ENCODE measurements at regions not wholly inside any gene's neighbourhood (a gene's known extent, or its start where the extent isn't known, plus 50 kb on each side); places are given as distances from the start of the nearest gene placed in this dataset.
"Not testable (repeated sequence)": the region's sequence is repeated elsewhere in the genome, so short reads cannot be mapped to it uniquely, and the experiment has no call there.

DNA sequence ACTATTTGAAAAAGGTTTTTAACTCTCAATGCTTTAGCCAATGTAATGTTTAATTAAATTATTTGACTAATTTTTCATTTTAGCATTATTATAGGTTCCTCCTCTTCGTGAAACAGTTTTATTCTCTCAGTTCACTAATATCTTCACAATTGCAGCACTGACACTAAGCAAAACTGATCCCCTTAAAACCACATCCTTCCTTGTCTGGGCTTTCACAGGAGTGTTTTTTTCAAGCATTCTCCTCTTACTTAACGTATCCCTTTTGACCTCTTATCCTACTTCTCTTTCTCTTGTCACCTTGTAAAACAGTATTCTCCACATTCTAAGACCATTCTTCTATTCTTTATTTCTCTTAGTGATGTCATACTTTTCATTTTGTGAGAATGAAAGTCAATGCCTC lies 112.8 kb downstream of the DSC3 start:
- DNase-seq = no peak

DNA sequence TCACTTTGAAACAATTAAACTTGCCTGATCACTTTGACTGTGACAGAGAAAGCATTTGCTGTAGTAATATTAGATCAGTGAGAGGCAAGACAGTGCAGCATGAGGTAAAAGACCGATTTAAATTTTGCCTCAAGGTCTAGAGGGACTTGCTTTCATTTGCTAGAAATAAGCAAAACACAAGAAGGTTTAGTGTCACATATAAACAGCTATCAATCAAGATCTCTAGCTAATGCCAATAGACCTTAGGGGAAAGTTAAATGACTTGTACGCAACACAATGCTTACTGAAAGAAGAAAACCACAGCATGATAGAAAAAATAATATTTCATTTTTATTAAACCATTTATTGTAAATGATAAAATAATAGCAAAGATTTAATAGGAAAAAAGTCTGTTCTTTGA lies 113.5 kb downstream of the DSC3 start:
- no peak for DNase-seq

DNA sequence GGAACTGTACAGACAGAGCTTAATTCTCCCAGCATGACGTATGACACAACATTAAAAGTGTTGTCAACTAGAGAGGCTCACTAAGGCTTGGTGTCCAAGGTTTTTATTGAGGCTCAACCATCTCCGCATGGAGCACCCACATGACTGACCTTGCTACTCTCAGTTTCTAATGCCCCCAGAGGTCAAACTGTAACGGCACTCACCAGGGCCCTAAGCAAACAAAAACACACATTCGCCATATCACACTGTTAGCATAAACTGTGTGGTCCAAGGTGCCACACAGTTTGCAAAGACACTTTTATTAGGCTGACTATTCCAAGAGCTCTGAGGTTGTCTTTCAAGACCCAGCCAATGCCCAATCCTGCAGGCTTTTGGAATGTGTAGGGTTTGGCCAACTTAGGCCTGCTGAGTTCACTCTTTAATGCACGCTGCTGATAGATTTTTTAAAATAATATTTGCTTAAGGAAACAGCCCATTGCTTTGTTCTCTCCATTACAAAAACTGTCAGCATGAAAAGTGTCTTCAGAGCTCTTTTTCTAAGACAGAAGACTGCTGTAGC lies 114.9 kb downstream of the DSC3 start:
- DNase-seq = no peak

- no peak for DNase-seq
Measured at GRCh38 chr18:30927042-30927441, 115.5 kb downstream of the DSC3 start.

DNA sequence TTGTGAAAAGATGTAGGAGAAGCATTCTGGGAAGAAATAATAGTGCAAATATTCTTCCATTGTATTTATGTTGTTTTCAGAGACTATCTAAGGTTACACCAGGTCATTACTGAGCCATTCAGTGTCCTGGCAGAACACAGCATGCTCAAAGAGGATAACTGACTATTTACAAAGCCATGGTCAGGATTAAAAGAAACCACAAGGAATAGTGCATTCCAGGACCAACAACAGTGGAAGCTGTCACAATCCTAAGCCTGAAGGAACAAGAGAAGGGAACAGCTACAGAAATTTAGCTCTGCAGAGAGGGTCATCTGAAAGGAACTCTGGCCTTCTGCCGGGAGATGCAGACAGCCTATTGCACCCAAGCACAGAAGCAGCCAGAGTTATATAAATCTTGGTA lies 116.7 kb downstream of the DSC3 start:
- DNase-seq = no peak

DNA sequence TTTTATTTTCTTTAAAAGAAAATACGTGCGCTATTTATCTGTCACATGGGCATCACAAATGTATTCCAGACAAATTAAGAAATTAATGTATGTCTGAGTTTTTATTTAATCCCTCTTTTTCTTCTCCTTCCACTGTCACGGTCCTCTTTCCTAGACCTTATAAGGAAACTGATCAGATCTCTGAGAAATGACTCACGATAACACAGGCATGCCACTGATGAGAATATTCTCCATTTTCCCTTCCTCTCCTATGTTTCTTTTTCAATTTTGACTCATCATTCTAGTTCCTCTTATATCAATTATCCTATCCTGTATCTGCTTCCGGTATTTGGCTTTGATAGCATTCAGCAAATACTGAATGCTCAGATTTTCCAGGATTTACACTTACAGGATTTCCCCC lies 121.8 kb downstream of the DSC3 start:
- DNase-seq = no peak

- DNase-seq = no peak
Measured at GRCh38 chr18:30920351-30920750, 122.2 kb downstream of the DSC3 start.

DNA sequence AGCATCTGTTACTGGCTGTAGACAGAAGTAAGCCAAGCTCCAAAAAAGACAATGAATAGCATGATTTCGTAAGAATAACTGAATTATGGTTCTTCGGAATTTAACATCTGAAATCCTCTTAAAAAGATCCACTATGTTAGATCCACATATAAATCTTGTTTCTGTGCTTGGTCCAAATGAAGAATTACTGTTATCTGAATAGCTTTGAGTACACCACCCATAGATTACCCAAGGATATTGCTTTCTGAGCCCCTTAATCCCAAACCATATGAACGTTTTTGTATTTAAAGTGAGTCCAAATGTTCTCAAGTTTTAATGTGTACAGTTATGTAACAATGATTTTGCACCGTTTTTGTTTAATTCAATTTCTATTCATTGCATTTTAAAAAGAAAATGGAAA lies 124.9 kb downstream of the DSC3 start:
- DNase-seq = no peak

GRCh38 chr18:30915336-30915988 lies 127.1 kb downstream of the DSC3 start:
- DNase-seq = no peak

DNA sequence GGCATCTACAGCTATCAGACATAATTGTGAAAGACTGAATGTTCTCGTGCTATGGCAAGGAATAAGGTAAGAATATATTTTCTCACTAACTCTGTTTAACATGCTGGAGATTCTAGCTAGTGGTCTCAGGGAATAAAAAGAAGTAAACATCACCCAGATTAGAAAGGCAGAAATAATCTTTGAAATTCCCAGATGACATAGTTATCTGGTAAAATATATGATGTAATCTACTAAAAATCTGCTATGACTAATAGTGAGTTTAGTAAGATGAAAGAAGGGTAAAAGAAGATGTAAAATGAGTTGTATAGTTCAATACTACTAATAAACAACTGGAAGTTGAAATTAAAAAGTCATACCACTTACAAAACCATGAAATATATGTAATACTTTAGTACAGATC lies 134.2 kb downstream of the DSC3 start:
- no peak for DNase-seq

DNA sequence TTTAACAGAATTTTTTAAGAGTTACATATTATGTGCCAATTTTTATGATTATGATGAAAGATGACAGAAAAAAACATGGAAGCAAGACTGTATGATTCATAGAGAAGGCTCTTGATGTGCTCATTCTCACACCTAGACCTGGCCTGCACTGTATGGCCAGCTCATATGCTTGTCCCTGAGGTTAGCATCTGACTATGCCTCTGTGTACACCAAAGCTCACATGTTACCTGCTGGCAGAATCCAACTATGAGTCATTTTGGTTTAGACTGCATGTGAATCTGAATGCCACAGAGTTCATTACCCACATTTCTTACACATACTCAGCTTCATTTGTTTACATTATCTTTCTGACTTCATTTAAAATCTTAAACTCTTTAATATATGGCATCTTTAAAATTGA lies 139.0 kb downstream of the DSC3 start:
- DNase-seq = peak; percentile 33

DNA sequence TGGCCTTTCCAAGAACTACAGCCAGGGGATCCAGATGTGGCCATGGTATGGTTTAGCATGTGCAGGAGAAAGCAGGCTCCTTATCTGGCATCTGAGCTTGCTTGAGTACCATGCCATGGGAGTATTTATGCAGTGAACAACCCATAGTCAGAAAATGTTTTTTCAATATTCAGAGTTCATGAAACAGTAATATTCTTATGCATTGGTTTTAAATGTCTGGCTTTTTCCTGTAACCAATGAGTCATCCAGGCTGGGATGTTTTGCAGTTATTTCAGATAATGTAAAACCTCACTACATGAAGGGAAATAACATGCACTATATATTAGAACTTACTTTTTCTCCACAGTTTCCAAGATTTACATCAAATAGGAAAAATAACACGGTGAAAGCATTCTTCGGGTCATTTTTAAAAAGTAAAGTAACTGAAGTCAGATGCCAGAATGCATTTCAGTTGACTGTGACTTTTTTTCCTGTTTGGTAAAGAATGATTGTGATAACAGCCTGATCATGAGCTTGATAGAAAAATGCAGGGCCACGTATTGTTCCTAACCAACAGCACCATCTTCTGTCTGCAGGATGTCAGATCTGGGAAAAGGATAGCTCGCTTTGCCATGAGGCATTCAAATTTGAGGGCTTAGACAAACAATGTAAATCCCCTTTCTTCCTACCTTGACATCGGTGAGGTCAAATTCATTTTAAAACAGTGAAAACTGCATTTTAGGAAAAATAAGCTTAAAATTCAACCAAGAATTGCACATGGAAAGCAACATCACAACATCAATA lies 152.8 kb downstream of the DSC3 start:
- DNase-seq = peak; percentile 9

GRCh38 chr18:30888344-30888743 lies 154.2 kb downstream of the DSC3 start:
- DNase-seq = no peak

- no peak for DNase-seq
Measured at GRCh38 chr18:30886998-30887397, 155.5 kb downstream of the DSC3 start.

DNA sequence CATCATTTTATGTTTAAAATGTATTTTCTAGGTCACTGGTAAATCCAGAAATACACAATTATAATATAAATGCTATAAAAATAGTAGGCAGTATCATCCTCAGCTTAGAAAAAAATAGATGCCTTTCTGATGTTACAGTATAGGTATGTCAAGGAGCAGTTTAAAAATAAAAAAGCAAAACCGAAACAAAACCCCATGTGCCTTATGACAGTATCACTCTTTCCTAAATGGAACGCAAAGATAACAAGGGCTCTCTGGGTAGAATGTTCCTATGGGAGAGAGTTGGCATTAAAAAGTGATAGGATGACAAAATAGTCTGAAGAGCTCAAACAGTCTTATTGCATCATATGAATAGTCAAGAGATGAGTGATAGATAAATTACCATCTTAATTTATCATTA lies 172.1 kb downstream of the DSC3 start:
- DNase-seq = no peak

- DNase-seq = no peak
Measured at GRCh38 chr18:30862900-30863299, 179.6 kb downstream of the DSC3 start.

DNA sequence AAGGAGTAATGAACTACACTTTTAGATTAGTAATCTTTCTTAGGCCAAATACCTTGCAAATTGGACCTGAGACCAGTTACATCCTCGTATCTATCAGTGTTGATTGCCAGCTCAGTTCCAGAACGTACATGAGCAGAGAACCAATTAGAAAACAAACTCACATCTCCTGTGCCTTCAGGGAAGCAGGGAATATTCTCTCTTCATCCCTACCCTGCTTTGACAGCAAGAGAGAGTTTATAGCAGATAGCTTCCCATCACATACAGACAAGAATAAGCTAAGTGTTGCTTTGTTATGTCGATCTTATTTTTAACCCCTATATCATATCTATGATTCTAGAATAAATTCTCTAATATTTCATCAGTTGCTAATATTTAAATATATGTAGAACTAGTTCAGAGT lies 181.8 kb downstream of the DSC3 start:
- no peak for DNase-seq

DNA sequence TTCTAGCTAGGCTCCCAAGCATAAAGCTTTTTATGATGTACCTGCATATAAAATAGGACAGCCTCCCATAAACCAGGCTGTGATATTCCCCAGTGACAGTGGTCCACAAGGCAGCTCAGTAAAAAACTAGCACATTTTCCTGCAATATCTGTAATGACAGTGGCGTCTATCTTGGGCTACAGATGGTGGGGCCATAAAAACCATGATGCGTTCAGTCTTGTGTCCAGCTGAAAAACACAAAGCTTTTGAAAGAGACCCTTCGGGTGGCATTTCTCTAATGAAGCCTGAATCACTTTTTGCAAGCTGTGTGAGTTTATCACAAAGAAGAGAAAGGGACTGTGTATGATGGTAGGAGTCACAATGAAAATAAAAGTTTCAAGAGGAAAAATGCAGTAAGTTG lies 183.5 kb downstream of the DSC3 start:
- no peak for DNase-seq

DNA sequence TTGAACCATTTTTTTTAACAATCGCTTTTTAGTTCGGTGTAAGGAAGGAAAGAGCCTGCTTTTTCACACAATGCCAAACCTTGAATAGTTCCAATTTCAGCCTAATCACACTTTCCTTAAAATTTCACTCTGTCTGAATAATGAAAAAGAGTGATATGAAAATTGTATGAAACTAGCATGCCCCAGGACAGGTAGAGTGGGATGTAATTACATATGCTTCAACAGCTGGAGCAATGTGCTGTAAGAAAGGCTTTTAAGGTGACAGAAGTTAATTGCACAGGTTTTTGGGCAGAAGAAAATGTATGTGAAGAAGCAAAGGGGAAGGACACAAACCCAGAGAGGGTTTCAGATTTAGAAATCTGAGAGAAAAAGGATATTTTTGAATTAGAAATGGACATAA lies 184.0 kb downstream of the DSC3 start:
- DNase-seq = no peak

DNA sequence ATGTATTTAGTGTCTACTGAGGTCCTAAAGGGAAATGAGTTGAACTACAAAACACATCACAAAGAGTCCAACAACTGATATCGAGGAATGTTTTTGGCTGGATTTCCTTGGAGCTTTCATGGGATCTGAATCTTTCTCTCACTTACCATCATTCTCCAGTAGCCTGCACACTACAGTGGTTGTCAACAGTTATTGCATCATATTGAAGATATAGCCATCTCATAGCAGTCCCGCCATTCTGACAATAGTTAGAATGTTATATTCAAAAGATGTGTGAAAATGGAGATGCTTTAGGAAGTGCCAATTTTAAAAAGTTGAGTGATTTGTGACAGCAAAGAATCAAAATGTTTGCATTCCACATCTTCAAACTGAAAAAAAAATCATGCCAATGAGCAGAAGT lies 186.8 kb downstream of the DSC3 start:
- no peak for DNase-seq

GRCh38 chr18:30852980-30853379 lies 189.6 kb downstream of the DSC3 start:
- DNase-seq = no peak

DNA sequence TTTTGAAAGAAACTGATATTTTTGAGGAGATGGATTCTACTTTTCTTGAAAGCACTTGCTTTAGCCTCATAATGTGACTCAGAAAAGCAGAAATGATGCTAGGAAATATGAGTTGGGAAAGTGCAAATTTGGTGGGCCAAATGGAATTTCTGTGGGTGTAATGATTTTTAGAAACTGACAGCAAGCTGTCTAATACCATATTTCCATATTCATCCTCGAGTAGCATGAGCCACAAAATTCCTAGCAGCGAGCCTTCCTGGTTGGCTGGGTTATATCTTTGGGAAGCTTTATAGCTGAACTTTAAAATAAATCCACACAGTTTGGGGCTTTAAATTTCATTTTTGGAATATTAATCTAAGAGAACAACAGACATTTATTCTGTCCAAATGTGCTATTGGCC lies 190.0 kb downstream of the DSC3 start:
- no peak for DNase-seq

- DNase-seq = not testable (repeated sequence)
Measured at GRCh38 chr18:30839056-30839561, 203.4 kb downstream of the DSC3 start.

GRCh38 chr18:30828700-30829099 lies 213.8 kb downstream of the DSC3 start:
- DNase-seq = no peak
